ENCODE measurements at regions not wholly inside any gene's neighbourhood (a gene's known extent, or its start where the extent isn't known, plus 50 kb on each side); places are given as distances from the start of the nearest gene placed in this dataset.
"Not testable (repeated sequence)": the region's sequence is repeated elsewhere in the genome, so short reads cannot be mapped to it uniquely, and the experiment has no call there.

DNA sequence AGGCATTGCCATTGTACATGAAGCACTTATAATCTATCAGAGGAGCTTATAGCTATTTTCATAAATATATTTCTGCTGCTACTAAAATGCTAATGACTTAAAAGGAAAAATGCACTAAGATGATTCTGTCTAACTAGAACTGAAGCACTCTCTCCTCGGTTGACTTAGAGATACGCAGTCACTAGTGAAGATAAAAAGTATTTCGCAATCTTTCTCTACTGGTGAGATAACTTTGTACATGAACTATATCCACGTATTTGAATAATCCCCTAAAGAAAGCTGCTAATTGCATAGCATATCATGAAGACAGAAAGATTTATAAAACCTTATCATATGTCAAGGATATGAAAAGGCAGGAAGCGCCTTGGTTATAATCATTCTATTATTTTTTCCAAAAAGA is 658.1 kb upstream of the PRMT6 start:
- DNase-seq (ENCODE audit: low read depth), result no peak

DNA sequence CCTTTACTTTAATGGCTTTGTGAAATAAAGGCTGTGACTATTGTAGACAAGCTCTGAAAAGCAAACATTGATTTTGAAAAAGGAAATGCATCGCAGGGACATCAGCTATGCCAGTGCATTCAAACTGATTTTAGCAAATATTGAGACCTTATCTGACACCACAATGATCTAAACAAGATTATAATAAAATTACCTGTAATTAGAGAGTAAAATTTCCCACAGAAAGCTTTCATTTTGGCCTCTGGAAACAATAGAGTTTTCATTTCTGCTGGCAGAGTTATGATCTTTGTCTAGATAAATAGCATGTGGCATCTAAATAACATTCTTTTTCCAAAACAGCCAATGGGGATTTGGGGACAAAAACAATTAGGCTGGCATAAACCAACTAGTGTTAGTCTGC is 650.4 kb upstream of the PRMT6 start:
- no peak for DNase-seq (ENCODE audit: low read depth)

DNA sequence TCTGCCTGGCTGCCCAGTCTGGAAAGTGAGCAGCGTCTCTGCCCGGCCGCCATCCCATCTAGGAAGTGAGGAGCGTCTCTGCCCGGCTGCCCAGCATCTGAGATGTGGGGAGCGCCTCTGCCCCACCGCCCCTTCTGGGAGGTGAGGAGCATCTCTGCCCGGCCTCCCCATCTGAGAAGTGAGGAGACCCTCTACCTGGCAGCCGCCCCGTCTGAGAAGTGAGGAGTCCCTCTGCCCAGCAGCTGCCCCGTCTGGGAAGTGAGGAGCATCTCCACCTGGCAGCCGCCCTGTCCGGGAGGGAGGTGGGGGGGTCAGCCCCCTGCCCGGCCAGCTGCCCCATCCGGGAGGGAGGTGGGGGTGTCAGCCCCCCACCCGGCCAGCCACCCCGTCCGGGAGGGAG is 644.2 kb upstream of the PRMT6 start:
- not testable (repeated sequence) for DNase-seq (ENCODE audit: low read depth)

DNA sequence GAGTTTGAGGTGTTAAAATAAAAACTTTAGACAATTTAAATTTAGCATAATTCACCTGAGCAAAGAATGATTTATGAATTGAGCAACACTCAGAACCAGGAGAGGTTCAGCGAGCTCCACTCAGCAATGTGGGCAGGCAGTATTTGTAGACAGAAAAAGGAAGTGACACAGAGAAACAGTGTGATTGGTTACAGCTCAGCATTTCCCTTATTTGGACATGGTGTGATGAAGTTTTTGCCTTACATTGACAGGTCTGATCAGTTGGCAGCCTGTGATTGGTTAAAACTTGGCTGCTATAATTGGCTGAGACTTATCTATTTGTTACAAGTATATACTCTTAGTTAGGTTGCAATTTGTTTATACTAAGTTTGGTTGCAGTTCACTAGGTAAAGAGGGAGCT is 621.2 kb upstream of the PRMT6 start:
- DNase-seq (ENCODE audit: low read depth), result no peak

DNA sequence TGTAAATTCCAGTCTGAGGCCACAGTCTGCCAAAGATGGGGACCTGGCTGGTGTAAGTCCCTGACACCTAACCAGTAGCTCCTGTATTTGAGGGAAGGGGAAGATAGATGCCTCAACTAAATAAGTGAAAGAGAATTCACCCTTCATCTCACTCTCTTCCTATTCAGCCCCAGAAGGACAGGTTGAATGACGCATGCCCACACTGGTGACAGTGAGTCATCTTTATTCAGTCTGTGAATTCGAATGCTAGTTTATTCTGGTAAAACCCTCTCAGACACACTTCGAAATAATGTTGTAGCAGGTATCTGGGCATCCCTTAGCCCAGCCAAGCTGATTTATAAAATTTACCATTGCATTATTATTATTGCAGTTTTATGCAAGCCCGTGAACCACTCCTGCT is 617.0 kb upstream of the PRMT6 start:
- DNase-seq (ENCODE audit: low read depth), result peak; percentile 6

DNA sequence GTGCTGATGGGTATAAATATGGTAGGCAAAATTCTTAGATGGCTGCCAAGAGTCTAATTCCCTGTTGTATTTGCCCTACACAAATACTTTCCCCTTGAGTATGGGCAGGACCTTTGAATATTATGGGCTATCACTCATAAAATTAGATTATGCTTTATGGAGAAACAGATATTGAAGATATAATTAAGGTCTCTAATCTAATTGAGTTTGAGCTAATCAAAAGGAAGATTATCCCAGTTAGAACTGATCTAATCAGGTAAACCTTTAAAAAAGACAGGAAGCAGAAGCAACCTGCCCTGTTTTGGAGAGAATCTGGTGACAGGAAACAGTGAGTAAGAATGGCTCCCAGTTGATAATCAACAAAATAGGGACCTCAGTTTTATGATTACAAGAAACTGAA is 609.0 kb upstream of the PRMT6 start:
- DNase-seq (ENCODE audit: low read depth), result no peak

DNA sequence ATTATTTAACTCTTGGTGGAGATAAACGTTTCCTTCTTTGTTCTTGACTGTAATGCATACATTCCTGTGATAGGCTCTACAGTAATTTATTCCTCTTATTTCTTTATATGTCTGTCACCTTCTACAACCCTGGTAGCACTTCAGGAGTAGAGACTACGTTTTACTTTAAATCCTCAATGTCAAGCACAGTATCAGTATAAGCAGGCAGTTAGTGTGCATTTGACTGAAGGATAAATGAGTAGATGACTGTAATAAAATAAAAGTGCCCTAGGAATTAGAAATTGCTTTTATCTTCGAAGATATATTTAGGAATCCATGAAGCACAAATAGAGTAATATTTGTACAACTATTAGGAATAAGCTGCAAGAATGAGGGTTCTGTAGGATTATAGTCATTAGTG is 599.6 kb upstream of the PRMT6 start:
- no peak for DNase-seq (ENCODE audit: low read depth)

DNA sequence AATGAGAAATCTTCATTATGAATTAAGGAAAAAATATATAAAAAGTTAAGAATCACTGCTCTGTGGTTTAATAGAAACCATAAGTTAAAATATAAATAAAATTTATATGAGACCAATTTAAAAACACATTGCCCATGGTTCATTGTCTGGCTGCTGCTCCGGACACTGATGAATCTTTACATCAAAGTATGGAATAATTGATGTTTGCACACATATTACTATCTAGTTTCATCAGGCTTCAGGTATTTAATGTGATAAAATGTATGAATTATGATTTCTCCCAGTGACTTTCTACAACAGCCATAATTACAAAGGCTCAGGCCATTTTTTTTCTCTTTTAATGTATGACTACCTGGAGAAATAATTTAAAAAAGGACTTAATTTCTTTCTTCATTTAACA is 599.1 kb upstream of the PRMT6 start:
- no peak for DNase-seq (ENCODE audit: low read depth)

DNA sequence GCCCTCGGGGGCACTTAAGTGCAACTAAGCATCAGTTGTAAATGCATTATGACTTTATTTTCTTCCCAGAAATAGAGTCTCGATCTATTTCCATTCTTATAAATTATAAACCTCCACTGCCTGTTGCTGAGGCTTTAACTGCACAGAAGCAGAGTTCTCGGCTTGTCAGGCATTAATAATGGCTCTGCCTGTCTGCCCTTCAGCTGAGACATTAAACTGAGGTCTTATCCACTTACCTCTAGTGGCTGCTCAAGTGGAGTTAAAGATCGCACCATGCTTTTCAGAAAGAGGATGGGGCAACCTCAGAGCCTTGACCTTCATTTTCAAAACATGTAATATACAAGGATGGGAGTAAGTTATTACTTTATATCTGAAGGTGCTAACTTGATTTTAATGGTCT is 597.6 kb upstream of the PRMT6 start:
- no peak for DNase-seq (ENCODE audit: low read depth)

DNA sequence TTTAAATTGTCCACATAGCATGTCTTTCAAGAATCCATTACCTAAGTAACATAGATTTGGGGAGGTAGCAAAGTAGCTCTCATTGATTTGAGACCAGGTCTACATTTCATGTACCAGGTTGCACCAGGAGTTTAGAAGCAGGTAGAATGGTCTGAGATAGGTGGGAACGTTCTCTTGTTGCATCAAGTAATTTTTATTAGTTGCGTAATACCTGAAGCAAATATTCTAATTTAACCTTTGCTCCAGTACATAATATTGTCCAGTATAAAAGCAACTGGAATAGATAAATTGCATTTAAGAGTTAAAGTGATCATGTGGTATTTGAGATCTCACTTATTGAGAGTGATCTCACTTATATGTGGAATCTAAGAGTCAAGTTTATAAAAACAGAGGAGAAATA is 597.1 kb upstream of the PRMT6 start:
- no peak for DNase-seq (ENCODE audit: low read depth)

DNA sequence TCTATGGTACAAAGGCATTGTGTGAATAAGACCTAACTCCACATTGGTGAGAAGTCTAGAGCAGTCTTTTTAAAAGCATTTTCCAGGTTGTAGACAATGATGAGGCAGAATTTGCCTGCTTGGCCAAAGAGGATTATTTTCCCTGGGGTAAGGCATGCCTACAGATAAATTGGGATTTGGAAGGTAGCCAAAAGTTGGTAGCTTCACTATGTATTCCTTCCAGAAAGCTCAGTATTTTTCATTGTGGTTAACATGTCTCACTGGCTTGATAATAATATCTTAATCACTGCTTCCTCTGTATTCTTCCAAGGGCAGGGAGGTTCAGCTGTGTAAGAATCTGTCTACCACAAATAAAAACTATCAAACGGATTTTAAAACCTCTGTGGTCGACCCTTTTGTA is 590.8 kb upstream of the PRMT6 start:
- DNase-seq (ENCODE audit: low read depth), result peak; percentile 1

DNA sequence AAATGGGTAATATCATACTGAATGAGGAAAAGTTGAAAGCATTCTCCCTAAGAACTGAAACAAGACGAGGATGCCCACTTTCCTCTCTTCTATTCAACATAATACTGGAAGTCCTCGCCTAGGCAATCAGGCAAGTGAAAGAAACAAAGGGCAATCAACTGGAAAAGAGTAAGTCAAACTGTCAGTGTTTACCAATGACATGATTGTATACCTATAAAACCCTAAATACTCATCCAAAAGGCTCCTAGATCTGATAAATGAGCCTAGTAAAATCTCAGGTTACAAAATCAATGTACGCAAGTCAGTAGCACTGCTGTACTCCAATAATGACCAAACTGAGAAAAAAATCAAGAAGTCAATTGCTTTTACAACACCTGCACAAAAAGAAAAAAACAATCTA is 575.8 kb upstream of the PRMT6 start:
- DNase-seq (ENCODE audit: low read depth), result no peak

DNA sequence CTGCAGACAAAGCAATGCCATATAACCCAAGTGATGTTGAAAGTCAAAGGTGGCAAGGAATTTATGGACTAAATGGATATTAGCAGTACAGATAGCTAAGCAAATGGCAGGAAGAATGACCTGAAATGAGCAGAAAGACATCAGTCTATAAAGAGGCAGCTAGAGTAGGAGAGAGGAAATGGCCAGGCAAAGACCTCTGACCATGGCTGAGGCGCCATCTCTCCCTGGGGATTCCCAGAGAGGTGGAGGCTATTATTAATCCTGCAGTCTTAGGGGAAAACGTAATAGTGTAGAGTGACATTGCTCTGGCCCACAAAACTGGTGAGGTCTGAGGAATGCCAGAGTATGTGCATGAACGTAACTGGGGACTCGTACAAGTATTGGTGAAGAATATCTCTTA is 563.6 kb upstream of the PRMT6 start:
- no peak for DNase-seq (ENCODE audit: low read depth)

DNA sequence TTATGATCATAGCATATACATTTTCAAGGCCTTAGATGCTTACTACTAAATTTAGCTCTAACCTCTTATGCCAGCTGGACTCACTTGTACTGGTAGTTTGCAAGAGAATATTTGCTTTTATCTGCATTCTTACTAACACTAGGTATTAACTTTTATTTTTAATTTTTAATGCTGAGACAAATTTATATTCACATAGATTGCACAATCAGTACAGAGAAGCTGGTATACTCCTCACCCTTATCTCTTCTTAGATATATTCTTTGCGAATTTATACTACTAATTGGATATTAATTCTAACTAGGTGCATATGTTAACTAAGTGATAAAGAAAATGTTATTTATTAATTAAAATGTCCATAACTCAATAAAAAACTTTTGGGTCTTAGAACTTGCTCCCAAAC is 561.8 kb upstream of the PRMT6 start:
- no peak for DNase-seq (ENCODE audit: low read depth)

DNA sequence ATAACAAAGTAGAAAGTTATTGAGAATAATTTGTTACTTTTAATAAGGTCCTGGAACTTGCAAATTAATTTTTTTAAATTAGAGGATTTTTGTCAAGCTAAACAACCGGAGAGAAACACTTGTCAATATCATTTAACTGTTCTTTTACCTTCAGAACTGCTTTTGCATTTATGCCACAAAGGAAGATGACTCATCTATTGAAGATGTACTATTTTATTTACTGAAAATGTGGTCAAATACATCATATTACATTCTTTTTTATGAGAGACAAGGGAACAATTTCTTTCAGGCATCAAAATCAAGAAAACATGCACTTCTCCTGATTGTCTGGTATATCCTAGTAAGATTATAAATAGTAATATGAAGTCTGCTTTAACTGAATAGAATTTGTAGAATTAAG is 558.2 kb upstream of the PRMT6 start:
- no peak for DNase-seq (ENCODE audit: low read depth)

DNA sequence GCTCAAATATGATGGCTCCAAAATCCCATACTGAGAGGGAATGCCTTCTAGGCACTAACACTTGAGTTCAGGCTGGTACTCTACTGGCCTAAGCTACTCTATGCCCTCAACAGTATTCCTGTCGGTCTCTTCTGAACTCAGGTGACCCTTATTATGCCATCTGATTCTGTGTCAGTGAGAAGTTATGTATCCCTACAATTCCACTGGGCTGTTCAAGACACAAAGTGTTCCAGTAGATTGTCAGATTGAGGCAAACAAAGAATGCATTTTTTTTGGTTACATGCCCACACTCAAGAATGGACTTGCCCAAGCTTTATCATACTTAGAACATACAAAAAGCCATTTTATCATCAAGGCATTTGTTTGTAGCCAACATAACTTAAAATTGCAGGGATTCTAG is 553.8 kb upstream of the PRMT6 start:
- DNase-seq (ENCODE audit: low read depth), result no peak

DNA sequence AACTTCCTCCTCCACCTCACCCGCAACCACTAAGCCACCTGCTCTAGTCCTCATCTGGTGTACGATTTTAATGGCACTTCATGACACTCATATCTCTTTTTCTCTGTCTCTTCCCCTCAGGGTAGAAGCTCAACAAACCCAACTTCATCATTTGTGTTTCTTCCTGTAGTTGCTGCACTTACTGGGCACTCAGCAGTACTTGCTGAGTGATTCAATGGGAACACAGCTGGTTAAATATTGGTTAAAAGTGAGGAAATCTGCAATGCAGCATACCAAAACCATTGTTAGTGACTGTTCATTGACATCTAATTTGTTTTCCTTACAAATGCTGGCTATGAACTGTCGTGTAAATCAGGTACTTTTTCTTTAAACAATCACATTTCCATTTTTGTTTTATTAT is 541.1 kb upstream of the PRMT6 start:
- DNase-seq (ENCODE audit: low read depth), result no peak

DNA sequence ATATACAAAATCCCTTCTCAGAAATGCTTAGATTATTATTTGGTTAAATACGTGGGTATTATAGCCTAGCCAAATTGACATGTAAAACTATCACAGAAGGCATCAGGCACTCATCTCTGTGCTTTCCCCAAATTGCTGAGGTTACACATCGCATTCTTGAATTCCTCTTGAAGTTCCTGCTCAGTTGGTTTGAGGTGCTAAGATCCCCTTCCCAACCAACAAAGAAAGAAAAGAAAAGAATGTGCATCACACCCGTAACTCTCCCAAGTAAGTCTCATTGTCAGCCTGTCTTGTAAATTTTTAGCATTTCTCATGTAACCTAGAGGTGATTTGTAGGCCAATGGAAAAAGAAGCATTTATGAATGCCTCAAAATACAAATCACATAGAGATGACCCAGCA is 539.2 kb upstream of the PRMT6 start:
- DNase-seq (ENCODE audit: low read depth), result no peak

DNA sequence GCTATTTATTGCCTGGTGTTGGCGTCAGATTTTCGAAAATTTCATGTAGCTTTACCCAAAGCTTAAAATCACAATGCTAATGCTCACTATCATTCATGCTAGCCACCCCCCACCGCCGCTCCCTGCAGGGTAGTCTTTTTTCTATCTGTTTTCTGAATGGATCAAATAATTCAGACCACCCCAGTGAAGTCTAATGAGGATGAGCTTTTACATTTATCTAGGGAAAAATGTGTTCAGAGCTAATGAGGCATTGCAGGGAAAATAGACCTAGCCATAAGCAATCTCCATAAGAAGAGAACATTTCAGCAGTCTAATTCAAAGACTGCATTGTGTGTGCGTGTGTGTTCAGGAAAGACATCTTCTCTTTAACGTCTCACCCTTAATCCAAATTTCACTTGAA is 533.0 kb upstream of the PRMT6 start:
- no peak for DNase-seq (ENCODE audit: low read depth)

DNA sequence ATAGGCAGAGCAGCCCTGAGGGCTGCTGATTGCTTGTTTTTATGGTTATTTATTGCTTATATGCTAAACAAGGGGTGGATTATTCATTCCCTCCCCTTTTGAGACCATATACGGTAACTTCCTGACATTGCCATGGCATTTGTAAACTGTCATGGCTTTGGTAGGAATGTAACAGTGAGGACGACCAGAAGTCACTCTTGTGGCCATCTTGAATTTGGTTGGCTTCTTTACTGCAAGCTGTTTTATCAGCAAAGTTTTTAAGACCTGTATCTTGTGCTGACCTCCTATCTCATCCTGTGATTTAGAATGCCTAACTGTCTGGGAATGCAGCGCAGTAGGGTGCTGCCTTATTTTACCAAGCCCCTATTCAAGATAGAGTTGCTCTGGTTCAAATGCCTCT is 531.8 kb upstream of the PRMT6 start:
- no peak for DNase-seq (ENCODE audit: low read depth)

DNA sequence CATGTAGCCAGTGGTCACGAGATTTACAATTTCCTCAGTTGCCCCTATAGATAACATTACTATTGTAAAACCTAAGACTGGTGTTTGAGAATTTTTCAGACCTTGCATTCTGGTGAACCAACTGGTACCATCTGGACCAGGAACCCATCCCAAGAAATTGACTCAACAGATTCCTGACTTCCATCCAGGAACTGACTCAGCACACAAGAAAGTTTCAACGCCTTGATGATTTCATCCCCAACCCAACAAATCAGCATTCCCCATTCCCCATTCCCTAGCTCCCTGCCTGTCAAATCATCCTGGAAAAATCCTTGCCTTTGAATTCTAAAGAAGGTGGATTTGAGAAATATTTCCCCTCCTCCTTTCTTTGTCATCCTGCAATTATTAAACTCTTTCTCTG is 529.8 kb upstream of the PRMT6 start:
- peak; percentile 3 for DNase-seq (ENCODE audit: low read depth)

DNA sequence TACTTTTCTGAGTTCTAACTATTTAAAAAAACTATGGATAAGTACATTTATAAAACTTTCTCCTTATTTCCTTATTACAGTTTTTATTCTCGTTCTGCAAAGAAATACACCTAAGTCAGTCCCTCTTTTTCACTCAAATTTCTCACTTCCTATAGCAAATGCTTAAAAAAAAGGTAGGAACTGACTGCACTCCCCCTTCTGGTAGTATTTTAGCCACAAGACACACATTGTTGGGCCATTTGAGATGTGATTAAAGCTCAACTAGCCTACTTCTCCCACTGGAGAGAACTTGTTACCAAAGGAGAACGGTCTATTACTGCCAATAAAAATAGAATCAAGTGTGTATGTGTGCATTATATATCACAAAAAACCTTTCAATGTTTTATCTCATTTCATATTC is 521.9 kb upstream of the PRMT6 start:
- DNase-seq (ENCODE audit: low read depth), result no peak

DNA sequence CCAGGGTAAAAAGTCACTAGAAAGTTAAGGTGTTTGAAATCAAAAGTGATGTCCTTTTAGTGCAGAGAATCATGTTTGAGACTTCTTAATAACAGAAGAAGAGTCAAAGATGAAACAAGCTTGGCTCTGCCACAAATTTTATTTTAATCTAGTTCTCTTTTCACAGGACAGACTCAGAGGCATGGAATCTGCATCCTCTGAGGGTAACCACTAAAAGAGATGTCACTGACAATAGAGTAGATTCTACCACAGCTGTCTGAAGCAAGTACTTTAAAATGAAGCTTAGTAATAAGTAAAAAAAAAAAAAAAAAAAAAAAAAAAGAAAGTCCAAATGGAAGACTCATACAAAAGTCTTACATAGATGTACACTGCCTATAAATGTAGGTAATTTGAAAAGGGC is 519.7 kb upstream of the PRMT6 start:
- DNase-seq (ENCODE audit: low read depth), result no peak

DNA sequence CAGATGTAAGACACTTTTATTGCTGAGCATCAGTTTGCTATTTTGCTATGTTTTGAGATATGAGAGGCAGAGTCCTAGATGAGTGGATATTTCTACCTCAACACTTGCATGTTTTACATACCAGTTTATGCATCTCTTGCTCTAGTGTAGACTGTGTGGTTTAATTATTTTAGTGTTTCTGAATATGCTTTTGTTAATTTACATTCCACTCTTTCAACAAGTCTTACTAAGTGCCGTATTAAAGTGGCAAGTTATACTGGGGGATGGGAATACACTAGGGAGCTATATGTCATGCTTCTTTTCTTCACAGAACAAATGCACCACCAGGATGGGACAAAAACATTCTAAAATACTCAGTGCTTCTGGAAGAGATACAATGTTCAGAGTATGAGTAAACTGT is 507.7 kb upstream of the PRMT6 start:
- DNase-seq (ENCODE audit: low read depth), result no peak

DNA sequence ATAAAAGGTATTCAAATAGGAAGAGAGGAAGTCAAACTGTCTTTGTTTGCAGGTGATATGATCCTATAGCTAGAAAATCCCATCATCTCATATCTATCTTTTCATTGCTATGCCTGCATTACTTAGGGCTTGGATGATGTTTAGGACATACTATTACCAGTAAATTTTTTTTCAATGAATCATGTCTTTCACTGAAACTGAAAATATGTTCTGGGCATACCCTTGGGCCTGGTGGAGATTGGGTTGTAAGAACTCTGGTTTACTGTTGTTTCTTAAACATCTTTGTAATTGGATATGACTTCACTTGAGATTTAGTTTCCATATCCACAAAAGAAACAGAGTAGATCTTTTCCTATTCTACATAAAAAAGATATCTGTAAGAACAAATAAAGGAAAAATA is 502.2 kb upstream of the PRMT6 start:
- no peak for DNase-seq (ENCODE audit: low read depth)

Measured in M059J (cell line).